HCT116 (cell line): ENCODE measurements at regions not wholly inside any gene's neighbourhood (a gene's known extent, or its start where the extent isn't known, plus 50 kb on each side); places are given as distances from the start of the nearest gene placed in this dataset.

ENCODE experiments used
- ATAC-seq: fragments of 200-7000 bp; cut with Tn5 transposase; 2 replicates; pipeline ENCODE4 v1.9.1; 2020; ENCODE audit warnings: mild to moderate bottlenecking, moderate library complexity
- BruUV-seq: library from RNA; stranded (reverse); fragments of 400-500 nt; replicated peaks from 2 replicates; lab custom pipeline; 2021; lab: Mats Ljungman, UMichigan
- CTCF ChIA-PET: fragments of 300-600 bp; sonication (Branson Sonifier 250); formaldehyde crosslinking; loops from one replicate; lab custom pipeline; 2021; ENCODE audit warnings: antibody characterized with exemption; lab: Charles Lee
- POLR2A ChIA-PET: fragments of 300-600, 350-600 bp; sonication (Branson Sonifier 250); formaldehyde crosslinking; loops from one replicate; lab custom pipeline; 2021; ENCODE audit warnings: antibody characterized with exemption; lab: Charles Lee
- RAD21 ChIA-PET, 2 experiments: fragments of 300-600 bp; sonication (Branson Sonifier 250); formaldehyde crosslinking; loops; one replicate each; lab custom pipeline; 2023; ENCODE audit warnings: low total read pairs in 2 of 2; ENCODE audit not compliant: uncharacterized antibody in 2 of 2, unreplicated experiment in 2 of 2, low non-redundant PET in 1 of 2; lab: Charles Lee
- DNase-seq: peaks from one replicate; pipeline ENCODE4 v3.0.0-alpha.2; 2010; ENCODE audit warnings: low read depth, low spot score
- H2AFZ ChIP-seq: fragments of 200-600 bp; shearing (Covaris generic), sonication (generic); 2 replicates; pipeline ENCODE4 v1.6.1; 2017; ENCODE audit warnings: low read depth, mixed run types, mixed read lengths, antibody characterized with exemption, low read length; ENCODE audit not compliant: poor library complexity, severe bottlenecking
- H3K27ac ChIP-seq: 2 replicates; pipeline ENCODE4 v1.5.1; 2012; ENCODE audit warnings: low read depth, low read length
- H3K27me3 ChIP-seq: fragments of 200-600 bp; sonication (generic); 2 replicates; pipeline ENCODE4 v1.6.1; 2016; ENCODE audit warnings: mixed run types, low read length, mixed read lengths; ENCODE audit not compliant: insufficient read depth
- H3K36me3 ChIP-seq, 2 experiments: fragments of 200-500 bp in 1 of 2; fragments of 200-600 bp in 1 of 2; sonication (Bioruptor generic) in 1 of 2; sonication (generic) in 1 of 2; 2 replicates each; pipeline versions ENCODE4 v1.5.1 to v1.6.1; 2014 to 2016; ENCODE audit warnings: low read length in 2 of 2, inconsistent platforms in 1 of 2, mixed read lengths in 1 of 2, mixed run types in 1 of 2; ENCODE audit not compliant: insufficient read depth in 2 of 2, control insufficient read depth in 1 of 2
- H3K4me1 ChIP-seq, 2 experiments: fragments of 200-600 bp in 1 of 2; sonication (generic) in 1 of 2; 2 replicates each; pipeline versions ENCODE4 v1.5.1 to v1.6.1; 2012 to 2017; ENCODE audit warnings: low read length in 2 of 2, inconsistent platforms in 1 of 2, mild to moderate bottlenecking in 1 of 2, mixed read lengths in 1 of 2, mixed run types in 1 of 2, moderate library complexity in 1 of 2; ENCODE audit not compliant: insufficient read depth in 2 of 2, control insufficient read depth in 1 of 2
- H3K4me2 ChIP-seq: fragments of 200-600 bp; sonication (generic); 2 replicates; pipeline ENCODE4 v1.6.1; 2017; ENCODE audit warnings: mixed run types, low read length, mixed read lengths
- H3K4me3 ChIP-seq, 2 experiments: fragments of 200-600 bp in 1 of 2; sonication (generic) in 1 of 2; replicated peaks in 1 of 2; 2 replicates each; pipeline ENCODE4 v1.5.1; 2011 to 2016; ENCODE audit warnings: low read length in 2 of 2, control low read depth in 1 of 2, low read depth in 1 of 2, mild to moderate bottlenecking in 1 of 2, mixed read lengths in 1 of 2, mixed run types in 1 of 2
- H3K79me2 ChIP-seq: fragments of 200-600 bp; sonication (generic); 2 replicates; pipeline ENCODE4 v1.6.1; 2017; ENCODE audit warnings: mild to moderate bottlenecking, mixed run types, low read length, moderate library complexity, mixed read lengths; ENCODE audit not compliant: insufficient read depth
- H3K9ac ChIP-seq: fragments of 200-600 bp; sonication (generic); 2 replicates; pipeline ENCODE4 v1.6.1; 2016; ENCODE audit warnings: low read length, mixed read lengths
- H3K9me2 ChIP-seq: fragments of 200-600 bp; sonication (generic), shearing (Covaris generic); 2 replicates; pipeline ENCODE4 v1.6.1; 2017; ENCODE audit warnings: mixed run types, mild to moderate bottlenecking, moderate library complexity; ENCODE audit not compliant: insufficient read depth
- H3K9me3 ChIP-seq, 2 experiments: fragments of 200-500 bp in 1 of 2; fragments of 200-600 bp in 1 of 2; sonication (Bioruptor generic) in 1 of 2; sonication (generic) in 1 of 2; 2 replicates each; pipeline ENCODE4 v1.6.1; 2014 to 2017; ENCODE audit warnings: low read length in 2 of 2, mixed read lengths in 2 of 2, inconsistent platforms in 1 of 2, low read depth in 1 of 2, mild to moderate bottlenecking in 1 of 2, mixed run types in 1 of 2, moderate library complexity in 1 of 2; ENCODE audit not compliant: control insufficient read depth in 1 of 2, insufficient read depth in 1 of 2
- H4K20me1 ChIP-seq: fragments of 200-600 bp; sonication (generic), shearing (Covaris generic); 2 replicates; pipeline ENCODE4 v1.6.1; 2017; ENCODE audit warnings: mixed run types, mild to moderate bottlenecking, moderate library complexity; ENCODE audit not compliant: insufficient read depth
- CBX3 ChIP-seq: IDR thresholded peaks from 2 replicates; pipeline ENCODE4 v1.6.1; 2012; ENCODE audit warnings: low read depth
- ELF1 ChIP-seq: IDR thresholded peaks from 2 replicates; pipeline ENCODE4 v1.6.1; 2012; ENCODE audit warnings: low read depth, borderline replicate concordance
- EZH2 ChIP-seq: fragments of 200-600 bp; sonication (generic); IDR thresholded peaks from 2 replicates; pipeline ENCODE4 v1.6.1; 2017; ENCODE audit warnings: antibody characterized with exemption, mixed run types
- POLR2A ChIP-seq: IDR thresholded peaks from 2 replicates; pipeline ENCODE4 v1.7.0; 2011; ENCODE audit warnings: borderline replicate concordance; ENCODE audit not compliant: insufficient read depth, insufficient read length; ENCODE audit errors: extremely low read depth
- POLR2AphosphoS5 ChIP-seq: IDR thresholded peaks from 2 replicates; pipeline ENCODE4 v1.6.1; 2011; ENCODE audit warnings: mild to moderate bottlenecking, low read depth, low read length, moderate library complexity
- SIN3A ChIP-seq: IDR thresholded peaks from 2 replicates; pipeline ENCODE4 v1.6.1; 2012; ENCODE audit warnings: low read depth
- YY1 ChIP-seq: IDR thresholded peaks from 2 replicates; pipeline ENCODE4 v1.6.1; 2011; ENCODE audit warnings: low read length, low read depth, moderate library complexity, mild to moderate bottlenecking; ENCODE audit not compliant: insufficient replicate concordance; ENCODE audit errors: extremely low read depth
- ZNF274 ChIP-seq: fragments of 200-500 bp; sonication (Bioruptor generic); IDR thresholded peaks from 2 replicates; pipeline ENCODE4 v1.6.1; 2014; ENCODE audit warnings: mild to moderate bottlenecking, low read depth, low read length, inconsistent platforms
- intact Hi-C: fragments of 100-400 bp; cut with micrococcal nuclease; formaldehyde crosslinking; loops from 2 replicates; pipeline ENCODE4 v1.10.0; 2022
- TF ChIP-seq, protein P1 (sequence below): IDR thresholded peaks from 2 replicates; pipeline ENCODE4 v1.6.1; 2012; ENCODE audit warnings: low read depth
- TF ChIP-seq, protein P2 (sequence below), 3 experiments: fragments of 200-600 bp in 1 of 3; sonication (generic) in 1 of 3; IDR thresholded peaks in 2 of 3; conservative IDR thresholded peaks in 1 of 3; 2 replicates each; pipeline ENCODE4 v1.5.1; 2012 to 2017; ENCODE audit warnings: low read depth in 2 of 3, low read length in 2 of 3, antibody characterized with exemption in 1 of 3, borderline replicate concordance in 1 of 3, control low read depth in 1 of 3, mild to moderate bottlenecking in 1 of 3, mixed read lengths in 1 of 3, mixed run types in 1 of 3, moderate library complexity in 1 of 3; ENCODE audit not compliant: insufficient read depth in 1 of 3

GRCh38 chr4:3349116-3349515 is 56.3 kb downstream of the RGS12 start (continued):
- TF ChIP-seq, protein P1, sequence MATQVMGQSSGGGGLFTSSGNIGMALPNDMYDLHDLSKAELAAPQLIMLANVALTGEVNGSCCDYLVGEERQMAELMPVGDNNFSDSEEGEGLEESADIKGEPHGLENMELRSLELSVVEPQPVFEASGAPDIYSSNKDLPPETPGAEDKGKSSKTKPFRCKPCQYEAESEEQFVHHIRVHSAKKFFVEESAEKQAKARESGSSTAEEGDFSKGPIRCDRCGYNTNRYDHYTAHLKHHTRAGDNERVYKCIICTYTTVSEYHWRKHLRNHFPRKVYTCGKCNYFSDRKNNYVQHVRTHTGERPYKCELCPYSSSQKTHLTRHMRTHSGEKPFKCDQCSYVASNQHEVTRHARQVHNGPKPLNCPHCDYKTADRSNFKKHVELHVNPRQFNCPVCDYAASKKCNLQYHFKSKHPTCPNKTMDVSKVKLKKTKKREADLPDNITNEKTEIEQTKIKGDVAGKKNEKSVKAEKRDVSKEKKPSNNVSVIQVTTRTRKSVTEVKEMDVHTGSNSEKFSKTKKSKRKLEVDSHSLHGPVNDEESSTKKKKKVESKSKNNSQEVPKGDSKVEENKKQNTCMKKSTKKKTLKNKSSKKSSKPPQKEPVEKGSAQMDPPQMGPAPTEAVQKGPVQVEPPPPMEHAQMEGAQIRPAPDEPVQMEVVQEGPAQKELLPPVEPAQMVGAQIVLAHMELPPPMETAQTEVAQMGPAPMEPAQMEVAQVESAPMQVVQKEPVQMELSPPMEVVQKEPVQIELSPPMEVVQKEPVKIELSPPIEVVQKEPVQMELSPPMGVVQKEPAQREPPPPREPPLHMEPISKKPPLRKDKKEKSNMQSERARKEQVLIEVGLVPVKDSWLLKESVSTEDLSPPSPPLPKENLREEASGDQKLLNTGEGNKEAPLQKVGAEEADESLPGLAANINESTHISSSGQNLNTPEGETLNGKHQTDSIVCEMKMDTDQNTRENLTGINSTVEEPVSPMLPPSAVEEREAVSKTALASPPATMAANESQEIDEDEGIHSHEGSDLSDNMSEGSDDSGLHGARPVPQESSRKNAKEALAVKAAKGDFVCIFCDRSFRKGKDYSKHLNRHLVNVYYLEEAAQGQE: no peak
- TF ChIP-seq POLR2AphosphoS5: no peak
- TF ChIP-seq ELF1: no peak

GRCh38 chr4:3351997-3352396 is 59.2 kb downstream of the RGS12 start:
- ChIA-PET CTCF (no interaction called here), POLR2A (no interaction called here), RAD21 (no interaction called here)
- Histone ChIP-seq H3K9ac (no peak overlapping the region), H4K20me1 (no peaks in the 10 kb centered on the region), H3K36me3 (no peaks in the 10 kb centered on the region), H2AFZ (no peak overlapping the region), H3K4me1 (no peaks in the 10 kb centered on the region), H3K4me2 (no peak overlapping the region), H3K9me3 (no peaks in the 10 kb centered on the region), H3K4me3 (no peak overlapping the region), H3K27me3 (no peaks in the 10 kb centered on the region), H3K79me2 (no peaks in the 10 kb centered on the region), H3K27ac (no peak overlapping the region), H3K9me2 (no peaks in the 10 kb centered on the region)
- DNase-seq (no peak), ATAC-seq (no peak)
- intact Hi-C loops: no loop called here
- no TSS peak for BruUV-seq
- TF ChIP-seq, protein P2, sequence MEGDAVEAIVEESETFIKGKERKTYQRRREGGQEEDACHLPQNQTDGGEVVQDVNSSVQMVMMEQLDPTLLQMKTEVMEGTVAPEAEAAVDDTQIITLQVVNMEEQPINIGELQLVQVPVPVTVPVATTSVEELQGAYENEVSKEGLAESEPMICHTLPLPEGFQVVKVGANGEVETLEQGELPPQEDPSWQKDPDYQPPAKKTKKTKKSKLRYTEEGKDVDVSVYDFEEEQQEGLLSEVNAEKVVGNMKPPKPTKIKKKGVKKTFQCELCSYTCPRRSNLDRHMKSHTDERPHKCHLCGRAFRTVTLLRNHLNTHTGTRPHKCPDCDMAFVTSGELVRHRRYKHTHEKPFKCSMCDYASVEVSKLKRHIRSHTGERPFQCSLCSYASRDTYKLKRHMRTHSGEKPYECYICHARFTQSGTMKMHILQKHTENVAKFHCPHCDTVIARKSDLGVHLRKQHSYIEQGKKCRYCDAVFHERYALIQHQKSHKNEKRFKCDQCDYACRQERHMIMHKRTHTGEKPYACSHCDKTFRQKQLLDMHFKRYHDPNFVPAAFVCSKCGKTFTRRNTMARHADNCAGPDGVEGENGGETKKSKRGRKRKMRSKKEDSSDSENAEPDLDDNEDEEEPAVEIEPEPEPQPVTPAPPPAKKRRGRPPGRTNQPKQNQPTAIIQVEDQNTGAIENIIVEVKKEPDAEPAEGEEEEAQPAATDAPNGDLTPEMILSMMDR (IDR thresholded peaks at IDR 0.05 in 2 of 3, conservative IDR thresholded peaks at IDR 0.05 in 1 of 3; ENCODE audit: borderline replicate concordance in 1 of 3, insufficient read depth in 1 of 3, low read depth in 2 of 3, low read length in 2 of 3): no peak
- TF ChIP-seq, protein P1: no peak
- TF ChIP-seq CBX3 (no peak), EZH2 (no peak), SIN3A (no peak), ZNF274 (no peak), YY1 (no peak), POLR2A (no peak)
